Activated CD4-positive, alpha-beta T cell treated with anti-CD3 and anti-CD28 coated beads, Interleukin-2, amount 50 U/mL, for 16 hours (primary cell): ENCODE measurements at regions not wholly inside any gene's neighbourhood (a gene's known extent, or its start where the extent isn't known, plus 50 kb on each side); places are given as distances from the start of the nearest gene placed in this dataset.
A peak's percentile ranks its signal among the peaks of the same experiment; 100 is the strongest.

ENCODE experiments used
- DNase-seq: peaks from one replicate; pipeline ENCODE4 v3.0.0-alpha.2; 2020

DNA sequence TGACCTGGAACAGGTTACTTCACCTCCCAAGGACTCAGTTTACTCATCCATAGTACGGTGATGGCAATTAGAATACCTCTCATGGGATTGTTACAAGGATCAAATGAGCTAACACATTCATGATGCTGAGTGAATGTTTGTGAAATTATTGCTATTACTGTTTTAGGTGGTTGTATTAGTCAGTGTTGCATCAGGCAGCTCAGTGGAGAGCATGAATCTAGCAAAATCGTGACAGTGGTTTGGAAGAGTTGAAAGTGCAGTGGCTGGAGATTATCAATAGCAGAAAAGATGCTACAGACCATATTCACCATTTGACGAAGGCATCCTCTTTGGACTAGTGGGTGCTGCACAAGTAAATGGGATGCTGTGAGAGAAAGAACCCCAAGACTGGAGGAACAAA is 50.4 kb upstream of the CTNNBL1 start:
- DNase-seq = peak; percentile 87

DNA sequence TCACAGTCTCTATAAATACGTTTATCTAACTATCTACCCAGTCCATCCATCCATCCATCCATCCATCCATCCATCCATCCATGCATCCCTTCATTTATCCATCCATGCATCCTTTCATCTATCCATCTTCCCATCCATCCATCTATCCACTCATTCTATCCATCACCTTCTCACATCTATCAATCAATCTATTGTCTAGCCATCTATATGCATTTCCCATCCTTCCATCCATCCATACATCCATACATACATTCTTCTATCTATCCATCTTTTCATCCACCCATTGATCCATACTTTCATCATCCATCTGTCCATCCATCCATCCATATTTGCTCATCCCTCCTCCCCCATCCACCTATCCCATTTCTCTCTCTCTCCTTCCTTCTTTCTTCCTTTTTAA is 51.6 kb upstream of the CTNNBL1 start:
- DNase-seq = no peak

DNA sequence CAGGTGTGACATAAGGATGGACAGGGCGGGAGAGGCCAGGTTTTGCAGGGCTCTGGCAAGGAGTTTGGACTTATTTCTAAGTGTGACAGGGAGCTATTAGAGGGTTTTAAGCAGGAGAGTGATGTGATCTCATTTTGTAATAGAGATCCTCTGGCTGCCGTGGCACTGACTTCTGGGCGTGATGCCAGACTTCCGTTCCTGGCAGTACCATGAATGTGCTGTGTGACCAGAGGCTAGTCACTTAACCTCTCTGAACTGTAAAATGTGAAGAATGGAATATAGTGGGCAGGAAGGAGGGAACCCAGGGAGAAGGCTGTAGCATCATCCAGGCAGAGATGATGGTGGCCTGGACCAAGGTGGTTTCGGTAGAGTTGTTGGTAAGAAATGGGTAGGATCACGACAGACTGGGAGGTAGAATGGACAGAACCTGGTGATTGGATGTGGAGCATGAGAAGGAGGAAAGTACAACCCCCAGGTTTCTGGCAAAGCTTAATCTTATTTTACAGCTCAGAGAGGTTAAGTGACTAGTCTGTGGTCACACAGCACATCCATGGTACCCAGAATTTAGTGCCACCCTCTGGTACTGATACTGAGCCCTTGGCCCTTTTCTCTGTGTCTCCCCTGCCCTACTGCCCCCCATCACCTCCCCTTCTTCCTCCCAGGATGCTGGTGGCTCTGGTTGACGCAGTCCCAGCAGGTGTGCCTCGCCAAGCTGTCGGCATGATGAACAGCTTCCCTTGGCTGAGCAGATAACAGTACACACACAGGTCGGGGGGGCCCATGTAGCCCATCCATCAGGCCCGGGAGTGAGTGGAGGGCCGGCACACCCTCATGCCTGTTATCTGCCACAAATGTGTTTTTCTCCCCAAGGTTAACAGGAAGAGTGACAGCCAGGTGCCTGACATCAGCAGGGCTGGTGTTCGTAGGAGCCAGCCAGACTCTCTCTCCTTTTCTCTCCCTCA is 52.9 kb upstream of the CTNNBL1 start:
- DNase-seq = no peak

DNA sequence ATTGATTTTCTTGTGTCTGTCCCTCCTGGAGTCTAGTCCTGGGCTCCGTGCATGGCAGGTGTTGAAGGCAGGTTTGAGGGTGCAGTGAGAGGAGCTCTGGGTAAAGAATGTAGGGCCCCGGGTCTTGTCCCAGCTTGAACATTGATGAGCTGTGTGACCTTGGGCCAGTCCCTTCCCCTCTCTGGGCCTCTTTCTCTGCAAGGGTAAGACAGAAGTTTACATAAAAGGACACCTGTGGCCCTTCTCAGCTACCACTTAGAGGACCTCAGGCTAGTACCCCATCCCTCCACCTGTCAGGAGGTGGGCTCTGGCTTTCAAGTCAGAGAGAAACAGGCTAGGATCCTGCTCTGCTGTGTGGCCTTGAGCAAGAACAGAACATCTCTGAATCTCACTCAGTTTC is 55.3 kb upstream of the CTNNBL1 start:
- DNase-seq = no peak

DNA sequence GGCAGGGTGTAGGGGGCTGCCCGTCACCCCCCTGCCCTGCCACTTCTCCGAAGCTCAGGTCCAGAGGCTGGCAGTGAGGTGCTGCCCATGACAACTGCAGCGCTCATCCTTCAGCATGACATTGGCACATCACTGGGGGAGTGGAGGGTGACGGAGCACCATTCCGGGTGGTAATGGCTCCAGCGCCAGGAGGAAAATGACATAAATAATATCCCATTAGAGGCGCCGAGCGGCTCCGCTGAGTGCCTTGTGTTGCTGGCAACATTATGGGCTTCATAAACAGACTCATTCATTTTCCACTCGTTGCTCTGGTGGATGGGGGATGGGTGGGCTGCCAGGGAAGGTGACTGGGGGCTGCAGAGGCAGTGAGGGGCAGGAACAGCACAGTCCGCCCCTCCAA is 56.9 kb upstream of the CTNNBL1 start:
- DNase-seq = no peak

DNA sequence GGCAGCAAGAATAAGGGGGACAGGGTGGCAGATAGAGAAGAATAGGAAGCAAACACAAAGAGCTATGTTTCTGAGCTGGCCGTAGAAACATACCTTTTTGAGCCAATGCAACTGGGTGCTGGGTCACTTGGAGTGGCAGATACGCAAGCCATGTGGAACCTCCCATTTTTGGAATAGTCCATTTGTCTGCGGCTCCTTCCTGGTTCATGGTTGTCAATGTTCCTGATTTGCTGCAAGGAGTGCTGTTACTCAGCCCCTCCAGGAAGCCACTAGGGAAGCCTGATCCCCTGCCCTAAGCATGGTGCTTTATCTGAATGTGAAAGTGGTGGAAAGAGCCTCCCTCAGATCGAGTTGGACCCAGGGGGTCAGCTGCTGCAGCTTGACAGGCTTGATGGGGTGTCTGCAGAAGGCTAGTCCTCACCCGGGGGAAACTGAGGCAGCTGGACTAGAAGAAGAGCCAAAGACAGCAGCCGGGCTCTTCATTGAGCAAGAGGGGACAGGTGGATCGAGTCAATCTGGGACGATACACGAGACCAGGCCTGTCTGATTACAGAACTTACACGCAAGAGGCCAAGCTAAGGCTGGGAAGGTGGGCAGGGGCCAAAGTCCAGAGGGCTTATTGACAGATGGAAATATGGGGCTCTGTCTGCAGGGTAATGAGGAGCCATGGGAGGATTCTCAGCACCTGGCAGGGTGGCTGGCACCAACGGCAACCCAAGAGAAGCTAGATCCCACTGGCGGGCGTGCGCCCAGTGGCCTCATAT is 57.4 kb upstream of the CTNNBL1 start:
- no peak for DNase-seq

DNA sequence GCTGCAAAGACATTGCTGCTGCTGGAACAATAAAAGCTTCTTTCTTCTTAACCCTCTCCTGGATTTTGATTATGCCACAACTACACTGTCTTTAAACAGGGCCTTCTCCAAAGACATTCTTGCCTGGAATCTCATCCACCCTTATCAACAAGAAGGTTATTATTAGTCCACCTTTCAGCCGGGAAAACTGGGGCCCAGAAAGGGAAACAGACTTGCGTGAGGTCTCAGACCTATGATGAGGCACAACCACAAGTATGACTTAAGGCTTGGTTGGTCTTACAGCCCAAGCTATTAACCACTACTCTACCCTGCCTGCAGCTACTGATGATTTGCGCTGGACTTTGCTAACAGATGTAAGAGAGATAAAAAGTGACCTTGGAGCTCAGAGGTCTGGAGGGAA is 62.8 kb upstream of the CTNNBL1 start:
- DNase-seq = no peak

DNA sequence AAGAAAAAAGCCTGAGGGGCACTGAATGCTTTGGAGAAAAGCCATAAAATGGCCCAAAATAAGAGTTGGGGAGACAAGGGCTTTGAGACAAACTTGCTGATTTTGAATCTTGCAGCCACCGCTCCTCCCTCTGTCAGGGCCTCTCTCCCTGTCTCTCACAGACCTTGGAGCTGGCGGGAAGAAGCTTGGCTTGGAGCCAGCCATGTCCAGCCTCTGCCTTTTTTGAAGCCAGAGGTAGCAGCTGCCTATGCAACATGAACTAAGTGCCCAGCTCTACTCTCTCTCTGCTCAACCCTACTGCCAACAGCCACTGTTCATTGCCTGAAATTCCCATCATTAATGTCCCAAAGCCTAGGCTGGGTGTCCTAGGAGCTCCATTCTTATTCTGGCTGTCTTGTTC is 63.7 kb upstream of the CTNNBL1 start:
- DNase-seq = no peak

DNA sequence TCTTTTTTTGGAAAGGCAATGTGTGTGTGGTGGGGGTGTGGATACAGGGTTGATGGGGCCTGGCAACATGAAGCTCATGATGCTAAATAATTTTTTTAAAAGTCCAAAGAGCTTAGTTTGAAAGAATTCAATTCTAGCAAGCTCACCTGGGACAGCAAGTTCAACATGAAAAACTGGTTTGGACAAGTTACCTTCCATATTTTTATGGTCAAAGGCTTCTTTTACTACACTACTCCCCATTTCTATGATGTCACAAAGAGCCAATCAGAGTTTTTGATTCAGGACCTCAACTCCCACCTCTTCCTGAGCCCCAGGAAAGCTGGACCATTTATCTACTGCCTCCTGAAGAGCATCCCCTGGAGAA is 66.1 kb upstream of the CTNNBL1 start:
- no peak for DNase-seq

DNA sequence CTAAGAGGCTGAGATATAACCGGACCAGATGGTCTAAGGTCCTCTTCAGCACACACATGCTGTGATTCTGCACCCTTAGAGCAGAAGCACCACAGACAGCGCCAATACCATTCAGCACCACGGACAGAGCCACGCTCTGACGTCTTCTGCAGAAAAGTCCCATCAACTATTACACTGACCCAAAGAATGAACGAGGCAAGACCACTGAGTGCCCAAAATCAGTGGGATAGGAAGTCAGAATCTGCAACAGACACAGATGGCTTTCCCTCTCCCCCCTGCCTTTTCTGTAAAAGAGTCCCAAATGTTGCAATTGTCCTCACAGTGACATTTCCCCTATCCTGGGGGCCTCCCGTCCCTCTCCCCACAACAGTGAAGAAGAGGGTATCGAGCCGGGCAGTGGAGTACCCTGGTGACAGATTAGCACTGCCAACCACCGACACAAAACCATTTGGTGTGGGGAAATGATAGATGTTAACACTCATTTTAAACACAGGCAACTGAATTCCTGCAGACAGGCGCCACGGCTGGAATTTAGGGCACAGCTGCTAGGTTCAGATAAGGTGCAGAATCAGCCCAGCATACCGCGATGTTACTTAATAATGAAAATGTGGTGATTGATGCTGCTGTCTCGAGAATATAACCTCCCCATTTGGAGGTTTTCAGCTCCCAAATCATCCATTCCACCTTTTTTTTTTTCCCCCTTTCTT is 66.6 kb upstream of the CTNNBL1 start:
- peak; percentile 32 for DNase-seq

DNA sequence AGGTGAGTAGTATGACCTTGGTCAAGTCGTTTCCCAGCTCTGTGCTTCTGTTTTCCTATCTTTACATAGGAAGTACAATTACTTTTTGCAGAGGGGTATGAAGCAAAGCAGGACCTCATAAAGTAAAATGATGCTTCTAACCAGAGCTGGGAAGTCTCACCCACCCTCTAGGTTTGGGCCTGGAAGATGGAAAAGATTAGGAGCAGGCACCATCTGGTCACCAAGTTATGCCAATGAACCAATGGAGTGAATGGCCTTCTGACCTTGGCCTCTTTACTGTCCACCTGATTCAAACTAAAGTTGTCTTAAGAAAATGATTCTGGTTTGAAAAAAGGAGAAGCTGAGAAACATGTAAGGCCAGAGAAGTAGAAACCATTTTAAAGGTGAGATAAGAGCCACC is 68.9 kb upstream of the CTNNBL1 start:
- no peak for DNase-seq

DNA sequence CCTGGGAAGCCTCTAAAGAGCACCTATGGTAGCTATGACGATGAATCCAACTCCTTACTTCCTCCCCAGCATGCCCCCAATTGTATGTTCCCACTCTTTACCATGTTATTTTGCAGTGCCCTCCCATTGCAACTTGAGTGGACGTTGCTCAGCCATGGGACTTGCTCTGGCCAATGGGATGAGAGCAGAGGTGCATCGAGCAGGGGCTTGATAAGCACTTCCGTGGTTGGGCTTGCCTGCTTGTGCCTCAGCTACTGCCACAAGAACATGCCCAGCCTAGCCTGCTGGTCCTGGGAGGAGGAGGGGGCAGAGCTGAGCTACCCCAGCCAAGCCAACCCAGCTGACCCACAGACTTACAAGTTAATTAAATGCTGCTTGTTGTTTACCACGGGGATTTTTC is 71.1 kb upstream of the CTNNBL1 start:
- no peak for DNase-seq

DNA sequence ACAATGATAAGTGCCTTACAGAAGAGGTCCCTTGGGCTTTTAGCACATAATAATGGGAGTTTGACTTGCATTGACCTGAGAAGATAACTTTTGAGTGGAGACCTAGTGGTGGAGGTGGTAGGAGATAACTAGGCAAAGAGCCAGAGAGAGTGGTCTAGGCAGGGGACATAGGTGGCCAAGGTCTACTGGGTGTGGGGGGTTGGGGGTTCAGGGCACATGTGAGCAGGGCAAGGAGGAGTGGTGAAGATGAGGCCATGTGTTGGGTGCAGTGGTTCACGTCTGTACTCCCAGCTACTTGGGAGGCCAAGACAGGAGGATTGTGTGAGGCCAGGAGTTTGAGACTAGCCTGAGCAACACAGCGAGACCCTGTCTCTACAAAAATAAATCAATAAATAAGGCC is 74.3 kb upstream of the CTNNBL1 start:
- no peak for DNase-seq

DNA sequence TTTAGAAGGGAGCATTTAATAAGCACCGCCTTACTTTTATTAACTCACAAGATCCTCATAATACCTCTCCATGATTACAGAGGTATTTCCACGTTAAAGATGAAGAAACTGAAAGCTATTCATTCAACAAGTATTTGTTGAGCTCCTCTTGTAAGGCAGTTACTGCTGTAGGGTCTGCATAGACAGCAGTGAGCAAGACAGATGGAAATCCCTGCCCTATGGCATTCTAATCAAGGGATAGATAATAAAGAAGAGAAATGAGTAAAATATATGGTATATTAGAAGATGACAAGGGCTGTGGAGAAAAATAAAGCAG is 77.8 kb upstream of the CTNNBL1 start:
- DNase-seq = no peak

DNA sequence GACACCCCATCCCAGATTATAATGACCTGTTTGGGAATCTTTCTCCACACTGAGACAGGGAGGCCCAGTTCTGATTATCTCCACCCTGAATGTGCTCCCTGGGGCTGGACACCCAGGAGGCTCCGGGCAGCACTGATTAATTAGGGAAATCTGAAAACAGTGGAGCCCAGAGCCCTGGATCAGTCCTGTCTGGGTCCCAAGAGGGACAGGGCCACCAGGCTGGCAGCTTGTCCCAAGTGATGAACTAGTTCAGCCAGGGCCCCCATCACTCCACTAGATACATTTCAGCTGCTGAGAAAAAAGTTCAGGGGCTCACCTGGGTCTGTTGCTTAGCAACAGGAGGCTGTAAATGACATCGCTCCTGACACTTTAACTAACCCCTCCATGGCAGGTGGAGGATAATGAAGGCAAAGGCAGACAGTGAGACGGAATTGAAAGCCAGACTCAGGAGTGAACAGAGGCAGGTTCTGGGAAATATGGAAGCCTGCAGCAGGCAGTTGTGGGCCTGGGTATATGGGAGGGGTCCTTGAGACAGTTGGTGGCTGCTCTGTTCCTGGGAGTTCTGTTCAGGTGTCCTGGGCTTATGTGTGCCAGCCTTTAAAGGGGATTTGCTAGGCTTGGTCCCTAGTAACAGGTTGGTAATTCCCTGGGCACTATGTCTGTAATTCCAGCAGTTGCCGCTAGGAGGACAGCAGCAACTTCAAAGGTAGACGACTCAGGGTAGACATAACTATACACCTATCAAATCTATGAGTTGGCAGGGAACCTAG is 78.3 kb upstream of the CTNNBL1 start:
- peak; percentile 73 for DNase-seq

DNA sequence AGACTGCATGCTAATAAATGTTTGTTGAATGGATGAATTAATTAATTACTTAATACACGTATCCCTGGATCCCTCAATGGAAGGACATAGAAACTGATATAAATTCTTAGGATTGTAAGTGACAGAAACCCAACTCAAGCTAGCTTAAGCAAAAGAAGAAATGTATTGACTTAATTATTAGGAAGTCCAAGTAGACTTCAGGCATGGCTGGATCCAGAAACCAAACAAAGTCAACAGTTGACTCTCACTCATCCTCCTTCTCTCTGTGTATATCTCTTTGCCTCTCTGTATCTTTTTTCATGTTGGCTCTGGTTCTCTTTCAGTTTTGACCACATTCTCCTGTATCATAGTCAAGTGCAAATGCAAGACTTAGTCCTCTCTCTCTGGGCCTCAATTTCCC is 82.0 kb upstream of the CTNNBL1 start:
- DNase-seq = no peak

DNA sequence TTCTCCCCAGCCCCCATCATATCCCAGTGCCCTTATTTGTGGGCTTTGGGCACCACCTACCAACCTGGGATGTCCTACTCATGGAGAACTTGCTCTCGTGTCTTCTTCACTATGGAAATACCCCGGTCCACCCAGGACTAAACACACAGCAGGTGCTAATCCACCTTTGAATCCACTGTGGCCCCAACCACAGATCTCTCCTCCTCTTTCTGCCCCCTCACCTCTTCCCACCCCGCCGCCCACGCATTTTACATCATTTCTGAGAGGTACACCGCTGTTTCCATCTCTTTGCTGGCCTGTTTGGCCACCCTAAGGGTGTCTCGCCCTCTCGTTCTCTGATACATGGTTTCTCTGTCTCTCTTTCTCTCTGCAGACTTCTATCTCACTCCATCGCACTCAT is 82.5 kb upstream of the CTNNBL1 start:
- DNase-seq = no peak

DNA sequence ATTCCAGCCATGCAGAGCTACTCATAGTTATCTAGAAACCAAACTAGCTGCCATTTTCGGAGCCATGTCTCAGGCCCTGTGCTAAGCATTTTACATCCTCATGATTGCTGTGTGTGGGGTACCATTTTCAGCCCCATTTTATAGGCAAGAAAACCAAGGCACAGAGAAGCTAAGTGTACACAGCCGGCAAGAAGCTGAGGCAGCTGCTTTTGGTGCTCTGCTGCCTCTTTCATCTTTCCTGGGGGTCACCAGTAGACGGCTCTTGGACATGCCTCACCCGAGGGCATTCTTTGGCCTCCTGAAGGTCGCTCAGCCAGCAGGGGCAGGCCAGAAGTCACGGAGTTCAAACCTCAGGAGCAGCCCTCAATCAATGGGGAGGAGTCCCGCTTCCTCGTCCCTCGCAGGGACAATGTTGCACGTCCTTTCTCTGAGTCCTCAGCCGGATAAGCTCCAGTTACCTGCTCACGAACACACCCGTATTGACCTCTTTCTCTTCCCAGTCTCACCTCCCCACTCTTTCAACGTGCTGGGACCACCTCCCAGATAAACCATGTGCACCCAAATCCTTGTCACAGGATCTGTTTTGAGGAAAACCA is 82.6 kb upstream of the BLCAP start:
- no peak for DNase-seq

DNA sequence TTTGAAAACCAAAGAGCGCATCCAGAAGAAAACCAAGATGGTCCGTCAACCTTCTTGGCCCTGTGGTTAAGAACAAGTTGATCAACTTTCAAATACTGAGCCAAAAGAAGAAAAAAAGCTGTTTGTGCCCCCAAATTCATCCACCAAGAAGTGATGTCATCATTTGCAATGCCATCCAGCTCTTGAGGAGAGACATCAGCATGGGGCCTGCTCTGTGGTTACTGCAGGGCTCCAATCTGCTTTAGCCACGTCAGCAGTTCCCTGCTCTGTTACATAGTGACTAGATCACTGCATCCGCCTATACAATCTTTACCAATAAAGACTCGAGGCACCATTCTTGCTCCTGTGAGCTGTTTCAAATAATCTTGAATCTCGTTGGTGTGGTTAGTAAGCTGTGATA is 75.0 kb upstream of the BLCAP start:
- no peak for DNase-seq

DNA sequence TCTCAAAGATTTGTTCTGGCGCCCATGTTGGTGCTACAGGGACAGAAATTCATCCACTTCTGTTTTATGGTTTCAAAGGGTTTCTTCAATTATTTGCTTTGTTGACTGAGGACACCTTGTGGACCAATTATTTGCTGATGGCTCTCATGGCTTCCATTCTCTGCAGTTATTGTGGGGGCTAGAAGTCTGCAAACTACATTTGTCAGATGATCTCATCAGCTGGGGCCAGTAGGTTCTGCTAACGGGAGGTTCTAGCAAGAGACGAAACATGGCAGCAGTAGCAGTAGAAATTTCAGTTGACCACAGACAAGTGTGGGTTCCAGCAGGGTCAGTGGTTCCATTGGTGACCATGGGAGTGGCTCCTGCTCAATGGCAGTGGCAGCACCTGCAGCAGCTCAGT is 72.8 kb upstream of the BLCAP start:
- DNase-seq = no peak

DNA sequence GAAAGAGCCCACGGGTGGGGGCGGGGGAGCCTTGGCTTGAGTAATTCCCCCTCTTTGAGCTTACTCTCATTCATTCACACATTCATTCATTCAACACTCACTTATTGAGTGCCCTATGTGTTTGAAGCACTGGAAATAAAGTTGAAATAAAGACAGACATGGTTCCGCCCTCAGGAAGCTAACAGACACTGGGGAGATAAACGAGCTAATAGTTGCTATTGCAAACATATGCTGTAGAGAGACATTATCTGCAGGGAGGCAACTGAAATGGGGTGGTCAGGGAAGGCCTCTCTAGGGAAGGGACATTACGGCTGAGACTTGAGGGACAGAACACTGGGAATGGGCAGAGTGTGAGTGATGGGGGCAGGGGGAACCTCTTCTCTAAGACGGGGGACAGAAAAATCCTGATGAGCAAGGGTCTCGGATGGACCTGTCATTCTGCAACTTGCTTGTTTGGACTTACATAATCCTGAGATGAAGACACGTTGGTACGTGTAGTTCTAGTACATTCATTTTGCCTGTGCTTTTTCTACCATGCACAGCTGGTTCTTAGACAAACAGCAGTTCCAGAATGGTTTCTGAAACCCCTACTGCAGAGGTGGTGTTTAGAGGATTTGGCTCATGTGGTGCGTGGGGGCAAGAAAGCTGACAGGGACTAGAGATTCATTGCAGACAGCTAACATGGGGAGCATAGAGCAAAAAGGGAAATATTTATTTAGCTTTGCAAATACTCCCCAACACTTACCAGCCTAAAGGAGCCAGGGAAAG is 71.1 kb upstream of the BLCAP start:
- DNase-seq = no peak

DNA sequence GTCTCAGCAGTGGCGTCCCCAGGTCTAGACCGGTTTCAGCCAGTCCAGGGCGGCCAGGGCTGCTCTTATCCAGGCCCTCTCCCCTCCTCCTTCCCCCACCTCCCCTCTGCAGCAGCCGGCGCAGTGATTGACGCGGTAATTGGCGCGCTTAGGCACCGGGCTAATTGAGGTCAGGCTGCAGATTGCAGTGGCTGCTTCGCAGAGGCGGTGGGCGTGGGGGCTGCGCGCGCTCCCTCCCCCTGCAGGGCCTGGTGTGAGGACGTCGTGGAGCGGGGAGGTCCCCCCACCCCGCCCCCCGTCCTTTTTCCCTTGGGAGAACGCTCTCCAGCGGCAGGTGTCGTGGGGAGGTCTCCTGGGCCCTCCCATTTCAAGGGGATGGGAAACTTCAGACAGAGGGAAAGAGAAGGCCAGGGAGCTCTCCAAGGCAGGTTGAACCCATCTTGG is 70.4 kb upstream of the BLCAP start:
- no peak for DNase-seq
